ENCODE measurements at regions not wholly inside any gene's neighbourhood (a gene's known extent, or its start where the extent isn't known, plus 50 kb on each side); places are given as distances from the start of the nearest gene placed in this dataset.
"Not testable (repeated sequence)": the region's sequence is repeated elsewhere in the genome, so short reads cannot be mapped to it uniquely, and the experiment has no call there.

- DNase-seq (ENCODE audit: low spot score): no peak
These were observed 354.7 kb downstream of the CDC5L start for GRCh38 chr6:44742201-44742600.

- DNase-seq (ENCODE audit: low spot score): no peak
These were observed 355.4 kb downstream of the CDC5L start for GRCh38 chr6:44742828-44743372.

GRCh38 chr6:44760116-44760515 is 372.6 kb downstream of the CDC5L start:
- DNase-seq (ENCODE audit: low spot score): not testable (repeated sequence)

GRCh38 chr6:44761046-44761445 is 373.5 kb downstream of the CDC5L start:
- DNase-seq (ENCODE audit: low spot score): no peak

- no peak for DNase-seq (ENCODE audit: low spot score)
These were observed 375.0 kb downstream of the CDC5L start for GRCh38 chr6:44762496-44762895.

GRCh38 chr6:44771647-44772415 is 384.3 kb downstream of the CDC5L start:
- no peak for DNase-seq (ENCODE audit: low spot score)

GRCh38 chr6:44772838-44773237 is 385.3 kb downstream of the CDC5L start:
- no peak for DNase-seq (ENCODE audit: low spot score)

- no peak for DNase-seq (ENCODE audit: low spot score)
These were observed 387.6 kb downstream of the CDC5L start for GRCh38 chr6:44775121-44775520.

GRCh38 chr6:44776344-44776743 is 388.8 kb downstream of the CDC5L start:
- no peak for DNase-seq (ENCODE audit: low spot score)

GRCh38 chr6:44778513-44778912 is 391.0 kb downstream of the CDC5L start:
- no peak for DNase-seq (ENCODE audit: low spot score)
